ENCODE measurements at regions not wholly inside any gene's neighbourhood (a gene's known extent, or its start where the extent isn't known, plus 50 kb on each side); places are given as distances from the start of the nearest gene placed in this dataset.

DNA sequence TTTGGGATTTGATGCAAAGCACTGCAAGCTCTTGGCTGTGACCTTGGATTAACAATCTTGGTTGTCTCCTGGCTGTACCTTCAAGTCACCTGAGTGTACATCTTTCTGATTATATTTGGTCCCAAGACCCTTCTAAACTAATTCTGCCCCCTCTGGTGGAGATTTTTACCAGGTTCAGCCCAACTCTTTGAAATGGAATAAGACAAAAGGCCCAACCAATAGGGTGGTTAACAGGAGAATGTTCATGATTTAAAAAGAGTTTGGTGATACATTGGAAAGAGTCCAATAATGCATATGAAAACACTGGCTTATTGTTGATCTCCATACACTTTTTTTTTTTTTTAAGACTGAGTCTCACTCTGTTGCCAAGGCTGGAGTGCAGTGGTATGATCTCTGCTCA is 77.5 kb upstream of the CD83 start:
- DNase-seq: no peak
- intact Hi-C loops (cut with DNase I): no loop called here

DNA sequence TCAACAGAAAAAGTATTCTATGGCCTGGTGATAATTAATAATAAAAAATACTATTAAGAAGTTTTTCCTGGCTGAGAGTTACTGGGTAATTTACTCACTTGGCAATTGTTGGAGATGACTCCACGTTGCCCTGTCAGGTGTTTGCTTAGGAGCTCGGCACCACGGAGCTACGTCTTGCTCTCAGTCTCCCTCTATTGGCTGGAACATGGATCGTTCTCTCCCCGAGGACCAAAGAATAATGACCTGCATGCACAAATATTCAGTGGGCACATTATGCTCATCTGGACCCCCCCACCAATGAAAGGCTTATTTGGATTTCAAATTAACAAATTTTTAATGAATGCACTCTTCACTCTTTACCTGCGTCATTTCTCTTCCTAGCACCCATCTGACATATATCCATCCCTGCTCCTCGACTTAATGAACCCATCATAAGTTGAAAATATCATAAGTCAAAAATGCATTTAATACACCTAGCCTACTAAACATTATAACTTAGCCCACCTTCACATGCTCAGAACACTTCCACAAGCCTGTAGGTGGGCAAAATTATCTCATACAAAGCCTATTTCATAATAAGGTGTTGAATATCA is 71.0 kb upstream of the CD83 start:
- Histone ChIP-seq H3K36me3 (ENCODE audit: control insufficient read depth in 2 of 3, insufficient read depth in 3 of 3, low read length in 3 of 3) (no peaks in the 10 kb centered on the region), H3K9ac (ENCODE audit: low read length in 3 of 3) (no peak overlapping the region), H3K27me3 (ENCODE audit: control insufficient read depth, insufficient read depth, low read length) (no peaks in the 10 kb centered on the region), H3K27ac (ENCODE audit: low read depth in 2 of 2, low read length in 2 of 2) (no peak overlapping the region), H3K4me1 (ENCODE audit: control insufficient read depth in 2 of 3, insufficient read depth in 2 of 3, low read depth in 1 of 3, low read length in 3 of 3) (no peaks in the 10 kb centered on the region), H3K4me3 (ENCODE audit: low read length in 3 of 3) (no peak overlapping the region), H3K9me3 (ENCODE audit: control insufficient read depth in 2 of 3, insufficient read depth in 1 of 3, low read length in 3 of 3) (no peaks in the 10 kb centered on the region)
- peak in 3 of 5 donors; percentile 23 to 48 (median 48) for DNase-seq
- intact Hi-C loops (cut with DNase I): no loop called here
- TF ChIP-seq, protein P1, sequence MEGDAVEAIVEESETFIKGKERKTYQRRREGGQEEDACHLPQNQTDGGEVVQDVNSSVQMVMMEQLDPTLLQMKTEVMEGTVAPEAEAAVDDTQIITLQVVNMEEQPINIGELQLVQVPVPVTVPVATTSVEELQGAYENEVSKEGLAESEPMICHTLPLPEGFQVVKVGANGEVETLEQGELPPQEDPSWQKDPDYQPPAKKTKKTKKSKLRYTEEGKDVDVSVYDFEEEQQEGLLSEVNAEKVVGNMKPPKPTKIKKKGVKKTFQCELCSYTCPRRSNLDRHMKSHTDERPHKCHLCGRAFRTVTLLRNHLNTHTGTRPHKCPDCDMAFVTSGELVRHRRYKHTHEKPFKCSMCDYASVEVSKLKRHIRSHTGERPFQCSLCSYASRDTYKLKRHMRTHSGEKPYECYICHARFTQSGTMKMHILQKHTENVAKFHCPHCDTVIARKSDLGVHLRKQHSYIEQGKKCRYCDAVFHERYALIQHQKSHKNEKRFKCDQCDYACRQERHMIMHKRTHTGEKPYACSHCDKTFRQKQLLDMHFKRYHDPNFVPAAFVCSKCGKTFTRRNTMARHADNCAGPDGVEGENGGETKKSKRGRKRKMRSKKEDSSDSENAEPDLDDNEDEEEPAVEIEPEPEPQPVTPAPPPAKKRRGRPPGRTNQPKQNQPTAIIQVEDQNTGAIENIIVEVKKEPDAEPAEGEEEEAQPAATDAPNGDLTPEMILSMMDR (IDR thresholded peaks at IDR 0.05; ENCODE audit: borderline replicate concordance, extremely low read depth, insufficient read depth): peak; percentile 62
- FAIRE-seq: no peak

More for the DNA sequence above, 77.5 kb upstream of the CD83 start:
- no peaks in the 10 kb centered on the region for H3K27me3 ChIP-seq (ENCODE audit: control insufficient read depth, insufficient read depth, low read length)
- no peak overlapping the region for H3K27ac ChIP-seq (ENCODE audit: low read depth in 2 of 2, low read length in 2 of 2)
- no peaks in the 10 kb centered on the region for H3K9me3 ChIP-seq (ENCODE audit: control insufficient read depth in 2 of 3, insufficient read depth in 1 of 3, low read length in 3 of 3)
- H3K9ac ChIP-seq (ENCODE audit: low read length in 3 of 3): no peak overlapping the region
- no peaks in the 10 kb centered on the region for H3K36me3 ChIP-seq (ENCODE audit: control insufficient read depth in 2 of 3, insufficient read depth in 3 of 3, low read length in 3 of 3)
- peaks cover 0 to 4% (median 0%) of the 10 kb centered on the region in 3 donors for H3K4me1 ChIP-seq (ENCODE audit: control insufficient read depth in 2 of 3, insufficient read depth in 2 of 3, low read depth in 1 of 3, low read length in 3 of 3)
- FAIRE-seq: no peak
- no peak overlapping the region for H3K4me3 ChIP-seq (ENCODE audit: low read length in 3 of 3)
- TF ChIP-seq, protein P1 (IDR thresholded peaks at IDR 0.05; ENCODE audit: borderline replicate concordance, extremely low read depth, insufficient read depth): no peak

DNA sequence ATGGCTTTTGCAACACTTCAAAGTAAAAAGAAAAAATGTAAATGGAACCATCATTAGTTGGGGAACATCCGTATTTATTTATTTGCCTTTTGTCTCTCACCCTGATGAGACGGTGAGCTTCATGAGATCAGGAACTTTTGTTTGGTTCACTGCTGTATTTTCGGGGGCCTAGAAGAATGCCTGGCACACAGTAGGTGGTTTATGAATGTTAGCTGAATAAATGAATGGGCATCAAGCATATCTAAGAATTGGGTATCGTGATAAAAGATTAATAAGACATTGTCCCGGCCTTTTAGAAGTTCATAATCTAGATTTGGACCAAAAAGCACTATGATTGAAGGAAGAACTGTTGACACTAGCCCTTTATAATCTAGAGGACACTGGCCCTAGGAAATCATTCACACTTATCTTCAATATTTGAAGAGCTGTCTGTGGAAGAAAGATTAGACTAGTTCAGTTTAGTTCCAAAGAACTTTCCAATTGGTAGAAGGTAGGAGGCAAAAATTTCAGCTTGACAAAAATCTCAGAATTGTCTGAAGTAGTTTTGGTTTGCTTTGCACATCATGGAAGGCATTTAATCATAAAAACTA is 70.3 kb upstream of the CD83 start:
- Histone ChIP-seq H3K9ac (ENCODE audit: low read length in 3 of 3) (no peak overlapping the region), H3K4me3 (ENCODE audit: low read length in 3 of 3) (no peak overlapping the region), H3K9me3 (ENCODE audit: control insufficient read depth in 2 of 3, insufficient read depth in 1 of 3, low read length in 3 of 3) (no peaks in the 10 kb centered on the region), H3K36me3 (ENCODE audit: control insufficient read depth in 2 of 3, insufficient read depth in 3 of 3, low read length in 3 of 3) (no peaks in the 10 kb centered on the region), H3K27ac (ENCODE audit: low read depth in 2 of 2, low read length in 2 of 2) (no peak overlapping the region), H3K4me1 (ENCODE audit: control insufficient read depth in 2 of 3, insufficient read depth in 2 of 3, low read depth in 1 of 3, low read length in 3 of 3) (no peaks in the 10 kb centered on the region), H3K27me3 (ENCODE audit: control insufficient read depth, insufficient read depth, low read length) (no peaks in the 10 kb centered on the region)
- DNase-seq (no peak), FAIRE-seq (no peak)
- TF ChIP-seq, protein P1 (IDR thresholded peaks at IDR 0.05; ENCODE audit: borderline replicate concordance, extremely low read depth, insufficient read depth): no peak
- intact Hi-C loops (cut with DNase I): no loop called here

Data from kidney (tissue), 13 donors.